Colonic mucosa (tissue), 4 donors: ENCODE measurements at regions not wholly inside any gene's neighbourhood (a gene's known extent, or its start where the extent isn't known, plus 50 kb on each side); places are given as distances from the start of the nearest gene placed in this dataset.

Experiments used
- DNase-seq: peaks from one replicate; pipeline ENCODE4 v3.0.0-alpha.2; 2020
- H3K27ac ChIP-seq: fragments of 200-600 bp; one replicate; pipeline ENCODE4 v1.8.0; 2021
- H3K27me3 ChIP-seq: fragments of 200-600 bp; one replicate; pipeline ENCODE4 v1.8.0; 2021
- H3K36me3 ChIP-seq: fragments of 200-600 bp; one replicate; pipeline ENCODE4 v1.8.0; 2021
- H3K4me1 ChIP-seq: fragments of 200-600 bp; one replicate; pipeline ENCODE4 v1.8.0; 2021; ENCODE audit warnings: mild to moderate bottlenecking
- H3K4me3 ChIP-seq: fragments of 200-600 bp; one replicate; pipeline ENCODE4 v1.8.0; 2021
- H3K9ac ChIP-seq, 2 donors: one replicate each; pipeline ENCODE4 v1.7.0; 2013; ENCODE audit warnings: control low read depth in 2 of 2, low read depth in 2 of 2, low read length in 2 of 2
- H3K9me3 ChIP-seq: fragments of 200-600 bp; one replicate; pipeline ENCODE4 v1.8.0; 2021
- CTCF ChIP-seq: fragments of 200-600 bp; IDR thresholded peaks from one replicate; pipeline ENCODE4 v1.8.0; 2022; ENCODE audit warnings: antibody characterized with exemption, mild to moderate bottlenecking
- intact Hi-C: fragments of 100-400 bp; cut with DNase I; formaldehyde crosslinking; loops from one replicate; pipeline ENCODE4 v1.14.1; 2022
- donor health status: healthy.
- donor health status: DM: no; HTN: no; CAD: no.
- donor health status: DM: no; HTN: no; CAD: no.

- DNase-seq, result no peak
- no peak overlapping the region for H3K9ac ChIP-seq
Measured at GRCh38 chr5:143947313-143947712, 135.4 kb downstream of the HMHB1 start.

GRCh38 chr5:143952809-143953208, 140.8 kb downstream of the HMHB1 start:
- no peaks in the 10 kb centered on the region for H3K27me3 ChIP-seq
- no peaks in the 10 kb centered on the region for H3K9me3 ChIP-seq
- H3K27ac ChIP-seq, result no peak overlapping the region
- intact Hi-C loops, result no loop called here
- no peak for TF ChIP-seq CTCF
- no peak for DNase-seq
- no peak overlapping the region for H3K9ac ChIP-seq
- no peaks in the 10 kb centered on the region for H3K36me3 ChIP-seq
- no peaks in the 10 kb centered on the region for H3K4me1 ChIP-seq
- H3K4me3 ChIP-seq, result no peak overlapping the region

More at GRCh38 chr5:143947313-143947712, 135.4 kb downstream of the HMHB1 start:
- no peaks in the 10 kb centered on the region for H3K4me1 ChIP-seq
- intact Hi-C loops, result no loop called here
- no peak overlapping the region for H3K4me3 ChIP-seq
- H3K9me3 ChIP-seq, result no peaks in the 10 kb centered on the region
- H3K27me3 ChIP-seq, result no peaks in the 10 kb centered on the region
- TF ChIP-seq CTCF, result no peak
- no peak overlapping the region for H3K27ac ChIP-seq
- no peaks in the 10 kb centered on the region for H3K36me3 ChIP-seq

GRCh38 chr5:143953851-143954250, 141.9 kb downstream of the HMHB1 start:
- Histone ChIP-seq H3K9me3 (no peaks in the 10 kb centered on the region), H3K4me3 (no peak overlapping the region), H3K27ac (no peak overlapping the region), H3K27me3 (no peaks in the 10 kb centered on the region), H3K4me1 (no peaks in the 10 kb centered on the region), H3K36me3 (no peaks in the 10 kb centered on the region), H3K9ac (no peak overlapping the region)
- intact Hi-C loops, result no loop called here
- no peak for TF ChIP-seq CTCF
- no peak for DNase-seq

- intact Hi-C loops, result no loop called here
- Histone ChIP-seq H3K9ac (no peak overlapping the region), H3K4me1 (no peaks in the 10 kb centered on the region), H3K27ac (no peak overlapping the region), H3K27me3 (no peaks in the 10 kb centered on the region), H3K9me3 (no peaks in the 10 kb centered on the region), H3K36me3 (no peaks in the 10 kb centered on the region), H3K4me3 (no peak overlapping the region)
- TF ChIP-seq CTCF, result no peak
- DNase-seq, result no peak
Measured at GRCh38 chr5:143955141-143955540, 143.2 kb downstream of the HMHB1 start.

GRCh38 chr5:143957455-143957854, 145.5 kb downstream of the HMHB1 start:
- intact Hi-C loops, result no loop called here
- TF ChIP-seq CTCF, result no peak

GRCh38 chr5:143962201-143962600, 150.2 kb downstream of the HMHB1 start:
- DNase-seq, result no peak
- Histone ChIP-seq H3K4me3 (no peak overlapping the region), H3K27ac (no peak overlapping the region), H3K9me3 (no peaks in the 10 kb centered on the region), H3K9ac (no peak overlapping the region), H3K36me3 (no peaks in the 10 kb centered on the region), H3K4me1 (no peaks in the 10 kb centered on the region), H3K27me3 (no peaks in the 10 kb centered on the region)
- intact Hi-C loops, result no loop called here
- no peak for TF ChIP-seq CTCF

More at GRCh38 chr5:143957455-143957854, 145.5 kb downstream of the HMHB1 start:
- Histone ChIP-seq H3K36me3 (no peaks in the 10 kb centered on the region), H3K27ac (no peak overlapping the region), H3K27me3 (no peaks in the 10 kb centered on the region), H3K4me3 (no peak overlapping the region), H3K9me3 (no peaks in the 10 kb centered on the region), H3K9ac (no peak overlapping the region), H3K4me1 (no peaks in the 10 kb centered on the region)
- DNase-seq, result no peak
